PC-3 (cell line): ENCODE measurements at regions not wholly inside any gene's neighbourhood (a gene's known extent, or its start where the extent isn't known, plus 50 kb on each side); places are given as distances from the start of the nearest gene placed in this dataset.
"Not testable (repeated sequence)": the region's sequence is repeated elsewhere in the genome, so short reads cannot be mapped to it uniquely, and the experiment has no call there.

ENCODE experiments used
- EZH2 ChIP-seq: fragments of 300-600 bp; sonication (generic); IDR thresholded peaks from one replicate; pipeline ENCODE4 v1.6.1; 2017; ENCODE audit warnings: antibody characterized with exemption, mild to moderate bottlenecking, low read length; ENCODE audit not compliant: unreplicated experiment
- TF ChIP-seq, protein P1 (sequence below): fragments of 300-600 bp; sonication (generic); conservative IDR thresholded peaks from 2 replicates; pipeline ENCODE4 v1.5.1; 2017; ENCODE audit warnings: antibody characterized with exemption, low read depth, mild to moderate bottlenecking, low read length

DNA sequence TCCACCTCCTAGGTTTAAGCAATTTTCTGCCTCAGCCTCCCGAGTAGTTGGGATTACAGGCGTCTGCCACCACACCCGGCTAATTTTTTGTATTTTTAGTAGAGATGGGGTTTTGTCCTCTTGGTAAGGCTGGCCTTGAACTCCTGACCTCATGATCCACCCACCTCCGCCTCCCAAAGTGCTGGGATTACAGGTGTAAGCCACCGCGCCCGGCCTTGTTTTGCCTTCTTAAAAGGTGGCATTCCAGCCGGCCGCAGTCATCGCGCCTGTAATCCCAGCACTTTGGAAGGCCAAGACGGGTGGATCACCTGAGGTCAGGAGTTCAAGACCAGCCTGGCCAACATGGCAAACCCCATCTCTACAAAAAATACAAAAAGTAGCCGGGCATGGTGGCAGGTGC lies 253.7 kb downstream of the PARP8 start:
- TF ChIP-seq, protein P1, sequence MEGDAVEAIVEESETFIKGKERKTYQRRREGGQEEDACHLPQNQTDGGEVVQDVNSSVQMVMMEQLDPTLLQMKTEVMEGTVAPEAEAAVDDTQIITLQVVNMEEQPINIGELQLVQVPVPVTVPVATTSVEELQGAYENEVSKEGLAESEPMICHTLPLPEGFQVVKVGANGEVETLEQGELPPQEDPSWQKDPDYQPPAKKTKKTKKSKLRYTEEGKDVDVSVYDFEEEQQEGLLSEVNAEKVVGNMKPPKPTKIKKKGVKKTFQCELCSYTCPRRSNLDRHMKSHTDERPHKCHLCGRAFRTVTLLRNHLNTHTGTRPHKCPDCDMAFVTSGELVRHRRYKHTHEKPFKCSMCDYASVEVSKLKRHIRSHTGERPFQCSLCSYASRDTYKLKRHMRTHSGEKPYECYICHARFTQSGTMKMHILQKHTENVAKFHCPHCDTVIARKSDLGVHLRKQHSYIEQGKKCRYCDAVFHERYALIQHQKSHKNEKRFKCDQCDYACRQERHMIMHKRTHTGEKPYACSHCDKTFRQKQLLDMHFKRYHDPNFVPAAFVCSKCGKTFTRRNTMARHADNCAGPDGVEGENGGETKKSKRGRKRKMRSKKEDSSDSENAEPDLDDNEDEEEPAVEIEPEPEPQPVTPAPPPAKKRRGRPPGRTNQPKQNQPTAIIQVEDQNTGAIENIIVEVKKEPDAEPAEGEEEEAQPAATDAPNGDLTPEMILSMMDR = not testable (repeated sequence)
- not testable (repeated sequence) for TF ChIP-seq EZH2
